ENCODE measurements at regions not wholly inside any gene's neighbourhood (a gene's known extent, or its start where the extent isn't known, plus 50 kb on each side); places are given as distances from the start of the nearest gene placed in this dataset.

DNA sequence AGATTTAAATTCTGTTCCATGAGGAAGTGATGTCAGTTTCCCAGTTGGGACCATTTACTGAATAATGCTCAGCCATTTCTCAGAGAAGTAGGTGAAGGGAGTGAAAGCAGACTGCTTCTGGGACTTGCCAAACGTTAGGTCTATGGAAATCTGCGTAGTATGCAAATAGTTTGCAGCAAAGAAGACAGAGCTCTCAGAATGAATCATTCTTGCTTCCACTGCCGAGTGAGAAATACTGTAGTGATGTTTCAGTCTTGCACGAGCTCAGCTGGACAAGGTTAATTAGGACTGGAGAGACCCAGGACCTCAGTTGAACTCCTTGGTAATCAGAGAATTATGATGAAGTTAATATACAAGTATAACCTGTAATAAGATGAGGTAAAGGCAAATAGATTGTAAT is 317.7 kb upstream of the DAB1 start:
- H3K4me3 ChIP-seq: no peak overlapping the region
- H3K27ac ChIP-seq: no peak overlapping the region
- TF ChIP-seq, protein P1, sequence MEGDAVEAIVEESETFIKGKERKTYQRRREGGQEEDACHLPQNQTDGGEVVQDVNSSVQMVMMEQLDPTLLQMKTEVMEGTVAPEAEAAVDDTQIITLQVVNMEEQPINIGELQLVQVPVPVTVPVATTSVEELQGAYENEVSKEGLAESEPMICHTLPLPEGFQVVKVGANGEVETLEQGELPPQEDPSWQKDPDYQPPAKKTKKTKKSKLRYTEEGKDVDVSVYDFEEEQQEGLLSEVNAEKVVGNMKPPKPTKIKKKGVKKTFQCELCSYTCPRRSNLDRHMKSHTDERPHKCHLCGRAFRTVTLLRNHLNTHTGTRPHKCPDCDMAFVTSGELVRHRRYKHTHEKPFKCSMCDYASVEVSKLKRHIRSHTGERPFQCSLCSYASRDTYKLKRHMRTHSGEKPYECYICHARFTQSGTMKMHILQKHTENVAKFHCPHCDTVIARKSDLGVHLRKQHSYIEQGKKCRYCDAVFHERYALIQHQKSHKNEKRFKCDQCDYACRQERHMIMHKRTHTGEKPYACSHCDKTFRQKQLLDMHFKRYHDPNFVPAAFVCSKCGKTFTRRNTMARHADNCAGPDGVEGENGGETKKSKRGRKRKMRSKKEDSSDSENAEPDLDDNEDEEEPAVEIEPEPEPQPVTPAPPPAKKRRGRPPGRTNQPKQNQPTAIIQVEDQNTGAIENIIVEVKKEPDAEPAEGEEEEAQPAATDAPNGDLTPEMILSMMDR (IDR thresholded peaks at IDR 0.05): no peak
- H3K36me3 ChIP-seq: no peaks in the 10 kb centered on the region
- no peaks in the 10 kb centered on the region for H3K9me3 ChIP-seq
- no peaks in the 10 kb centered on the region for H3K4me1 ChIP-seq
- no peak for DNase-seq (ENCODE audit: low spot score)
- H3K27me3 ChIP-seq: no peaks in the 10 kb centered on the region

DNA sequence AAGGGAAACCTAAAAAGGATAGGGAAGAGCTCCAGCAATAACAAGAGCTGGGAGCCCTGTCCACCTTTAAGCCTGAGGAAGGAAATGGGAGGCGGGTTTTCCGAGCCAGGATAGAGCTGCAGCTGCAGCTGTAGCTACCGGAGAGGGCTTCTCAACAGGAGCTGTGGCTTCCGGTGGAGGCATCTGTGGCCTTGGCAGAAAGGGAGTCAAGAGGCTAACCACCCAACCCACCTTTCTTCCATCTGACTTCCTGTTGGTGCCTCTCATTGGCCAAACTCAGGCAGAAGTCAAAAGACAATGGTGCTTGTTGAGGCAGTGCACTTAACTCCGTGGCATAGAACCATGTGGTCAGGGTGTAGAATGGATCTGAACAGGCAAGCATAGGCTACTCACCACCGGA is 313.1 kb upstream of the DAB1 start:
- Histone ChIP-seq H3K27me3 (no peaks in the 10 kb centered on the region), H3K9me3 (no peaks in the 10 kb centered on the region), H3K36me3 (no peaks in the 10 kb centered on the region), H3K4me3 (no peak overlapping the region), H3K27ac (no peak overlapping the region), H3K4me1 (no peaks in the 10 kb centered on the region)
- TF ChIP-seq, protein P1 (IDR thresholded peaks at IDR 0.05): no peak
- no peak for DNase-seq (ENCODE audit: low spot score)

DNA sequence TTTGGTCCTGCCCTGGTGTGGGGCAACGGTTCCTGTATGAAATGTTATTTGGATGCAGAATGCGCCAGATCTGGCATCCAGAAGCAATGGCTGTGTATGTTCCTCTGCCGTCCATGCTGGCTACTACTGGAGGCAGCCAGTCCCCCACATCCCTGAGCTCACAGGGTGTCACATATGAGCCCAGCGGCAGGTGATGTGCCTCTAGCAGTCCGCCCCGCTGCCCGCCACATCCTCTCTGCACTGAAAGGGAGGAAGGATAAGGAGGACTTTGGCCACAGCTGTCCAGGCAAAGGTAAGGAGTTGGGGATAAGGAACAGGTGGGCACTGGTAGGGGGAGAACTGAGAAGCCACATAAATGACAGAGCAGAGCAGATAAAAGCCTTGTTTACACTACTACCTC is 305.3 kb upstream of the DAB1 start:
- Histone ChIP-seq H3K27ac (no peak overlapping the region), H3K9me3 (no peaks in the 10 kb centered on the region), H3K27me3 (no peaks in the 10 kb centered on the region), H3K4me1 (no peaks in the 10 kb centered on the region), H3K36me3 (no peaks in the 10 kb centered on the region), H3K4me3 (no peak overlapping the region)
- TF ChIP-seq, protein P1 (IDR thresholded peaks at IDR 0.05): no peak
- DNase-seq (ENCODE audit: low spot score): no peak

DNA sequence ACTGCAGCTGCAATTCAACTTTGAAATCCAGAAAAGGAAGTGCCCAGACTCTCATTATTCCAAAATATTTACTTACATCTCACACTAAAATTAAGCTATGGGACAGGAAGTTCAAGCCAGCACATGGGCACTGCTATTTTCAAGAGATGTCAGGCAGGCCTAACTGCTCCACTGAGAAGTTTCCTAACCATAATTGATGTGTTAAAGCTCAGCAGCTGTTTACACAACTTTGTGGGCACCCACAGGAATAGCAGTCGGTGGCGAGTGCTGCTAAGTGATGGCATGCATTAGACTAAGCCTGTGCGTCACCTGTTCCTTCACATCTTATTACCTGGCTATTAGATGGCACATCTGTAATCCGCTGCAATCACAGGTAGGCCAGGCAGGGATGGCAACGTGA is 303.3 kb upstream of the DAB1 start:
- H3K27ac ChIP-seq: no peak overlapping the region
- DNase-seq (ENCODE audit: low spot score): no peak
- H3K36me3 ChIP-seq: no peaks in the 10 kb centered on the region
- H3K4me3 ChIP-seq: no peak overlapping the region
- TF ChIP-seq, protein P1 (IDR thresholded peaks at IDR 0.05): no peak
- H3K27me3 ChIP-seq: no peaks in the 10 kb centered on the region
- H3K9me3 ChIP-seq: no peaks in the 10 kb centered on the region
- H3K4me1 ChIP-seq: no peaks in the 10 kb centered on the region

DNA sequence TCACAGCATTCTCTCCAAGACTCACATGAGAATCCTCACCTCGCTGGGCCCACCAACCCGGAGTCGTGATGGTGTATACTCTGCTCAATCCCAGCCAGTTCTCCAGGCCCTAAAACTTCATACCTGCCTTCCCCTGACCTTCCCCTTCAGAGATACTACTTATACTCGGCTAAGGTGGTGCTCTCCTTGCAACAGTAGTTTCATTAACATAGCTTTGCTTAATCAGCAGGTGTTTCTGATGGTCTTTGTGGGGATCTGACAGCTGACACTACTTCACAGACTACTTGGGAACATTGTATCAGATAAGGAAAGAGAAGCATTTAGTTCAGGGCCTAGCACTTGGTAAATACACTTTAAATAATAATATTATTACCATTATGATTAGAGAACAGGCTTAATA is 301.5 kb upstream of the DAB1 start:
- no peaks in the 10 kb centered on the region for H3K27me3 ChIP-seq
- no peak for DNase-seq (ENCODE audit: low spot score)
- TF ChIP-seq, protein P1 (IDR thresholded peaks at IDR 0.05): no peak
- H3K36me3 ChIP-seq: no peaks in the 10 kb centered on the region
- no peak overlapping the region for H3K27ac ChIP-seq
- H3K4me3 ChIP-seq: no peak overlapping the region
- no peaks in the 10 kb centered on the region for H3K9me3 ChIP-seq
- H3K4me1 ChIP-seq: no peaks in the 10 kb centered on the region

DNA sequence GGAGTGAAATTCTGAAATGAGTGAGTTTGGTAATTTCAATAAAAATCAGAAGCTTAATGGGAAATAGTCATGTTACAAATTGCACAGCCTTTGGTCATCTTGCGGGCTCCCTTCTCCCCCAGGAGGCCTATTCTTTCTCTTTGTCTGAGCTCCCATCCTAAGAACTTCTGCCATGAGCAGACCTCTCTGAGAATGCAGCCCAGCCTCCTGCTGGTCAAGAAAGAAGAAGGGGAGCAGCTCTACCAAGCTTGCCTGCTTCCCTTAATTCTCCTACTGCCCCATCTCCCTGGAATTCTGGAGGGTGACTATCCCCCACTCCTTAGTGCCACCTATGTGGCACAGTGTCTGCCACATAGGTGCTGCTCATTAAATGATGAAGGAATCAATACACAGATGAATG is 300.7 kb upstream of the DAB1 start:
- no peak for DNase-seq (ENCODE audit: low spot score)
- no peaks in the 10 kb centered on the region for H3K36me3 ChIP-seq
- no peaks in the 10 kb centered on the region for H3K4me1 ChIP-seq
- H3K4me3 ChIP-seq: no peak overlapping the region
- H3K9me3 ChIP-seq: no peaks in the 10 kb centered on the region
- TF ChIP-seq, protein P1 (IDR thresholded peaks at IDR 0.05): no peak
- no peak overlapping the region for H3K27ac ChIP-seq
- H3K27me3 ChIP-seq: no peaks in the 10 kb centered on the region

Data from right atrium auricular region (tissue), 2 donors.